NB4 (cell line): ENCODE measurements at regions not wholly inside any gene's neighbourhood (a gene's known extent, or its start where the extent isn't known, plus 50 kb on each side); places are given as distances from the start of the nearest gene placed in this dataset.

Experiments used
- MAX ChIP-seq: IDR thresholded peaks from 2 replicates; pipeline ENCODE4 v1.6.1; 2011; ENCODE audit warnings: low read depth, low read length
- MYC ChIP-seq: IDR thresholded peaks from 2 replicates; pipeline ENCODE4 v1.6.1; 2011; ENCODE audit warnings: low read depth, low read length
- POLR2A ChIP-seq: IDR thresholded peaks from 2 replicates; pipeline ENCODE4 v1.6.1; 2011; ENCODE audit warnings: mild to moderate bottlenecking; ENCODE audit not compliant: insufficient read length; ENCODE audit errors: extremely low read depth

GRCh38 chr15:94040541-94041248 is 190.7 kb upstream of the MCTP2 start:
- TF ChIP-seq MAX: no peak
- no peak for TF ChIP-seq POLR2A
- TF ChIP-seq MYC: no peak
